ENCODE measurements at regions not wholly inside any gene's neighbourhood (a gene's known extent, or its start where the extent isn't known, plus 50 kb on each side); places are given as distances from the start of the nearest gene placed in this dataset.
A peak's percentile ranks its signal among the peaks of the same experiment; 100 is the strongest.

GRCh38 chr10:100670368-100670767, 75.0 kb upstream of the PAX2 start:
- Histone ChIP-seq H3K27ac (no peak overlapping the region), H3K4me1 (ENCODE audit: low read depth, poor library complexity, severe bottlenecking) (peaks cover 4% of the 10 kb centered on the region), H3K4me2 (0 out of 2 replicates have a peak overlapping the region, but pooled peaks have one; percentile 17), H2AFZ (ENCODE audit: low read depth) (peak overlapping the region; percentile 26; the same call in 1 of the 2 replicates), H3K79me2 (ENCODE audit: insufficient read depth, low read depth) (no peaks in the 10 kb centered on the region), H3K36me3 (ENCODE audit: insufficient read depth) (no peaks in the 10 kb centered on the region), H4K20me1 (ENCODE audit: insufficient read depth) (no peaks in the 10 kb centered on the region), H3K9ac (no peak overlapping the region), H3K27me3 (ENCODE audit: insufficient read depth, low read depth) (peaks cover 19% of the 10 kb centered on the region; the same call in 1 of the 2 replicates), H3K4me3 (IDR thresholded peaks at IDR 0.05; ENCODE audit: insufficient read depth, low read depth, low read length) (no peak overlapping the region)
- TF ChIP-seq CTCF (conservative IDR thresholded peaks at IDR 0.05; ENCODE audit: low read depth, low read length): no peak

- Histone ChIP-seq H3K27ac (no peak overlapping the region), H3K36me3 (ENCODE audit: insufficient read depth) (no peaks in the 10 kb centered on the region), H3K27me3 (ENCODE audit: insufficient read depth, low read depth) (peaks cover 19% of the 10 kb centered on the region; the same call in 1 of the 2 replicates), H2AFZ (ENCODE audit: low read depth) (peak overlapping the region; percentile 26; the same call in 1 of the 2 replicates), H3K4me2 (peak overlapping the region; percentile 17; the same call in 1 of the 2 replicates), H4K20me1 (ENCODE audit: insufficient read depth) (no peaks in the 10 kb centered on the region), H3K4me3 (IDR thresholded peaks at IDR 0.05; ENCODE audit: insufficient read depth, low read depth, low read length) (no peak overlapping the region), H3K4me1 (ENCODE audit: low read depth, poor library complexity, severe bottlenecking) (peaks cover 4% of the 10 kb centered on the region), H3K9ac (no peak overlapping the region), H3K79me2 (ENCODE audit: insufficient read depth, low read depth) (no peaks in the 10 kb centered on the region)
- peak; percentile 76 for TF ChIP-seq CTCF (conservative IDR thresholded peaks at IDR 0.05; ENCODE audit: low read depth, low read length)
Measured at GRCh38 chr10:100670828-100671479, 74.4 kb upstream of the PAX2 start.

- peaks cover 4% of the 10 kb centered on the region for H3K4me1 ChIP-seq (ENCODE audit: low read depth, poor library complexity, severe bottlenecking)
- no peak overlapping the region for H3K9ac ChIP-seq
- H3K27me3 ChIP-seq (ENCODE audit: insufficient read depth, low read depth): peaks cover 19% of the 10 kb centered on the region; the same call in 1 of the 2 replicates
- H4K20me1 ChIP-seq (ENCODE audit: insufficient read depth): no peaks in the 10 kb centered on the region
- H3K36me3 ChIP-seq (ENCODE audit: insufficient read depth): no peaks in the 10 kb centered on the region
- no peak overlapping the region for H3K27ac ChIP-seq
- no peak overlapping the region for H3K4me2 ChIP-seq
- TF ChIP-seq CTCF (conservative IDR thresholded peaks at IDR 0.05; ENCODE audit: low read depth, low read length): no peak
- no peak overlapping the region for H2AFZ ChIP-seq (ENCODE audit: low read depth)
- no peak overlapping the region for H3K4me3 ChIP-seq (IDR thresholded peaks at IDR 0.05; ENCODE audit: insufficient read depth, low read depth, low read length)
- H3K79me2 ChIP-seq (ENCODE audit: insufficient read depth, low read depth): no peaks in the 10 kb centered on the region
Measured at GRCh38 chr10:100672199-100672598, 73.2 kb upstream of the PAX2 start.

GRCh38 chr10:100677290-100677945, 68.0 kb upstream of the PAX2 start:
- H2AFZ ChIP-seq (ENCODE audit: low read depth): no peak overlapping the region
- H3K4me3 ChIP-seq (IDR thresholded peaks at IDR 0.05; ENCODE audit: insufficient read depth, low read depth, low read length): no peak overlapping the region
- H3K4me2 ChIP-seq: no peak overlapping the region
- no peaks in the 10 kb centered on the region for H3K36me3 ChIP-seq (ENCODE audit: insufficient read depth)
- H3K27ac ChIP-seq: no peak overlapping the region
- no peaks in the 10 kb centered on the region for H3K4me1 ChIP-seq (ENCODE audit: low read depth, poor library complexity, severe bottlenecking)
- H3K79me2 ChIP-seq (ENCODE audit: insufficient read depth, low read depth): no peaks in the 10 kb centered on the region
- peaks cover 42% of the 10 kb centered on the region for H3K27me3 ChIP-seq (ENCODE audit: insufficient read depth, low read depth)
- no peaks in the 10 kb centered on the region for H4K20me1 ChIP-seq (ENCODE audit: insufficient read depth)
- no peak overlapping the region for H3K9ac ChIP-seq
- TF ChIP-seq CTCF (conservative IDR thresholded peaks at IDR 0.05; ENCODE audit: low read depth, low read length): no peak

Data from KMS-11 (cell line).